Retinal pigment epithelial cell (primary cell): ENCODE measurements at regions not wholly inside any gene's neighbourhood (a gene's known extent, or its start where the extent isn't known, plus 50 kb on each side); places are given as distances from the start of the nearest gene placed in this dataset.

Source experiments
- DNase-seq: peaks from one replicate; pipeline ENCODE4 v3.0.0-alpha.2; 2010; ENCODE audit warnings: low read depth
- H3K4me3 ChIP-seq: 2 replicates; pipeline ENCODE4 v1.5.1; 2011; ENCODE audit warnings: mild to moderate bottlenecking, low read length, control low read depth, moderate library complexity
- TF ChIP-seq, protein P1 (sequence below): conservative IDR thresholded peaks from 2 replicates; pipeline ENCODE4 v1.5.1; 2011; ENCODE audit warnings: low read depth, low read length, control low read depth, inconsistent platforms

DNA sequence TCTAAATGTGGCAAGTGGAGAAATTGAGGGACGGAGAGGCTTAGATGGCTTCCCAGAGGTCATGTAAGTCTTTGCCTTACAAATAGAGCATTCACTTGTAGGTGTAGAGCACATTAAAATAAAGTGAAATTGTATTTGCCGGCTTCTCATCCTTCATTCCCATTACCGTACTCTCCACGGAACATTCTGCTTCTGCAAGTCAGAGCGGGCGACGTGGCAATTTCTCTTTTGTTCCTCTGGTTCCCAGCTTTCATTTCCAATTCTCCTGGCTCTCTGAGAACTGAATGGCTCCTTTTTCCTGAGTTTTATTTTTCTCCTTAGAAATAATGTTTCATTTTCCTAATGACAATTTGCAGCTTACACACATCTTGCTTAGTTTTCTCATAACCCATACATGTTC, 51.3 kb upstream of the PFKP start:
- TF ChIP-seq, protein P1, sequence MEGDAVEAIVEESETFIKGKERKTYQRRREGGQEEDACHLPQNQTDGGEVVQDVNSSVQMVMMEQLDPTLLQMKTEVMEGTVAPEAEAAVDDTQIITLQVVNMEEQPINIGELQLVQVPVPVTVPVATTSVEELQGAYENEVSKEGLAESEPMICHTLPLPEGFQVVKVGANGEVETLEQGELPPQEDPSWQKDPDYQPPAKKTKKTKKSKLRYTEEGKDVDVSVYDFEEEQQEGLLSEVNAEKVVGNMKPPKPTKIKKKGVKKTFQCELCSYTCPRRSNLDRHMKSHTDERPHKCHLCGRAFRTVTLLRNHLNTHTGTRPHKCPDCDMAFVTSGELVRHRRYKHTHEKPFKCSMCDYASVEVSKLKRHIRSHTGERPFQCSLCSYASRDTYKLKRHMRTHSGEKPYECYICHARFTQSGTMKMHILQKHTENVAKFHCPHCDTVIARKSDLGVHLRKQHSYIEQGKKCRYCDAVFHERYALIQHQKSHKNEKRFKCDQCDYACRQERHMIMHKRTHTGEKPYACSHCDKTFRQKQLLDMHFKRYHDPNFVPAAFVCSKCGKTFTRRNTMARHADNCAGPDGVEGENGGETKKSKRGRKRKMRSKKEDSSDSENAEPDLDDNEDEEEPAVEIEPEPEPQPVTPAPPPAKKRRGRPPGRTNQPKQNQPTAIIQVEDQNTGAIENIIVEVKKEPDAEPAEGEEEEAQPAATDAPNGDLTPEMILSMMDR = no peak
- DNase-seq = no peak
- no peak overlapping the region for H3K4me3 ChIP-seq

DNA sequence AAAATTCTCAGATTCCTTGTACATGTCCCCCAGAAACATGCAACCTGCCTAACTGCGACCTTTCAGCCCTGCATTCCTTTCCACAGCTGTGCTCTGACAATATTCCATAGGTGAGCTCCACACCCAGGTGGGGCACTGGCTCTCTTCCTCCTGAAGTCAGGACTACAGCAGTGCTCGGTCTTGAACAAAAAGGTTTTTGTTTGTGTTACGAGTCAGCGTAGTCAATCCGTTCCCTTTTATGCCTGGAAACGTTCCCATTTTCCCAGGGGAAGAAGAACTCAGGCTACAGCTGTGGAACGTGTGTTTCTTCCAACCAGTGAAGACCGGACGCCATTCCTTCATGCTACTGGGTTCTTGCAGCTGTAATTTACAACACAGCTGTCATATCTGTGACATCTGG, 52.4 kb upstream of the PFKP start:
- no peak overlapping the region for H3K4me3 ChIP-seq
- TF ChIP-seq, protein P1 = no peak
- no peak for DNase-seq

DNA sequence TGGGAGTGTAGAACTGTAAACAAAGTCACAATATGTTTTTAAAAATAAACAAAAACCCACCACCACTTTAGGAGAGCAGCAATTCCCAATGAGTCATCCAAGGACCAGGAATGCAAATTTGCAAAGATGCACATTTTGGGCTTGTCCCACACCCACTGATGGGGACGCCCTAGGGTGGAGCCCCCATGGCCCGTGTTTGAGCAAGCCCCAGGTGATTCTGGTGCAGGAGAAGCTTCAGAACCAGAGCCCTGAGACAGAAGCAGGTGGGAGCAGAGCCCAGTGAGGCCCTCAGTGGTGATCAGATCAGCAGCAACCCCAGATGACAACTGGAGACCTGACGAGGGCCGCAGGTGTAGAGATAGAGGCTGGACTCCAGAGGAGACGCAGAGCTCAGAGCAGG, 55.1 kb upstream of the PFKP start:
- H3K4me3 ChIP-seq = no peak overlapping the region
- no peak for DNase-seq
- TF ChIP-seq, protein P1 = no peak

DNA sequence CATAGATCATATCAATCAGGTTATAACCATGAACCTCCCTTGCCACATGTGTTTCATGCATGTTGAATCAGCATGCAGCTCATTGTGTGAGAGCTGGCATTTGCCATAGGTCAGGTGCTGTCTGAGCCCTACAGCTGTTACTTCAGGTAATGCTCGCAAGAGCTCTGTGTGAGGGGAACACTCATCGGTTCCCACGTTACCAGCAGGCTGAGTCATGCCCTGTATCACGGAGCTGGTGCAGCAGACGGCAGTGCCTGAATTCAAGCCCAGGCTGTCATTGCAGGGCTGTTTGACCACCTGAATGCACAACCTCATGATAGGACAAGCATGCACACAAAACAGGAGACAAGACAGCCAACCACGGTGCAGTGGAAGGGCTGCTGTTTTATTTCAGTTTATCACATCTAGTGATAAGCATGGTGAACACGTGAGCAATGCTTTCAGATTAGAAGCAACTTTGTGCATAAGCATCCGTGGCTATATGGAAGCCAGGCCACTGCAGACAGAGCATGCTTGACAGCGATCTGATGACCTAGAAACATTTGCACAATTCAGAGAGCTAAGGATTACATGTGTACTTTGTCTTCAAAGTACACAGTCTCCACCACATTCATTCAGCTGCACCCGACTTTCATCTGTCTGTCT, 56.4 kb upstream of the PFKP start:
- no peak overlapping the region for H3K4me3 ChIP-seq
- TF ChIP-seq, protein P1 = no peak
- no peak for DNase-seq

DNA sequence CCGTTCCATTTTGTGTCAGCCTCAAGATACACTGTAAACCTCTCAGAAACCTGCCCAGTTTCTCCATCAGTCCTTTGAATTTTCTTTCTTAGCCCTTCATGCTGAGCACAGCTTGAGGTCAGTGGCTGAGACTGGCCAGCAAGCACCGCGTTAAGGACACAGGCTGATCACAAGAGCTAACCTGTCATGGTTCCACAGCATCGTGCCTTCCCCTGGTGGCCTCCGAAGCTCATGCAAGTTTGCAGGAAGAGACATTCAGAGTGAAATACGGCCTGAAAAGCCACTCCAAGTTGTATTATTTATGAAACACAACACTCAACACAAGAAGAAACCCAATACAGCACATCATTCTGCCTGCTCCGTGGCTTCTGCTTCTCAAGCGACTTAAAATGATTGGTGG, 57.0 kb upstream of the PFKP start:
- no peak for DNase-seq
- H3K4me3 ChIP-seq = no peak overlapping the region
- TF ChIP-seq, protein P1 = no peak

DNA sequence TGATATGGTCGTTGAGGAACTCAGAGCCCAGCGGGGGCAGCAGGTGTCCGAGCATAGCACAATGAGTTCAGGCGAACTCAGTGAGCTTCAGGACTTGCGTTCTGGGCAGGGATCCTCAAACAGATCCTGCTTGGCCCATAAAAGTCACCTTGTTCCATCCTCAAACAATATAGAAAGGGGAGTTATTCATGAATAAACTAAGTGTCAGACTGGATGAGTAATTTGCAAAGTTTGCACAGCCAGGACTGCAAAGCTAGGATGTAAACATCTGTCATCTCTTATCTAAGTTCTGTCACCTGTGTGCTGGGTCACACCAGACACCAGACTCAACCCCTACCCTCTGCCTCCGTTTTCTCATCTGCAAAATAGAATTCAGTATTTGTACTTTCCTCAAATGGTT, 58.0 kb upstream of the PFKP start:
- no peak for DNase-seq
- TF ChIP-seq, protein P1 = no peak
- H3K4me3 ChIP-seq = no peak overlapping the region

DNA sequence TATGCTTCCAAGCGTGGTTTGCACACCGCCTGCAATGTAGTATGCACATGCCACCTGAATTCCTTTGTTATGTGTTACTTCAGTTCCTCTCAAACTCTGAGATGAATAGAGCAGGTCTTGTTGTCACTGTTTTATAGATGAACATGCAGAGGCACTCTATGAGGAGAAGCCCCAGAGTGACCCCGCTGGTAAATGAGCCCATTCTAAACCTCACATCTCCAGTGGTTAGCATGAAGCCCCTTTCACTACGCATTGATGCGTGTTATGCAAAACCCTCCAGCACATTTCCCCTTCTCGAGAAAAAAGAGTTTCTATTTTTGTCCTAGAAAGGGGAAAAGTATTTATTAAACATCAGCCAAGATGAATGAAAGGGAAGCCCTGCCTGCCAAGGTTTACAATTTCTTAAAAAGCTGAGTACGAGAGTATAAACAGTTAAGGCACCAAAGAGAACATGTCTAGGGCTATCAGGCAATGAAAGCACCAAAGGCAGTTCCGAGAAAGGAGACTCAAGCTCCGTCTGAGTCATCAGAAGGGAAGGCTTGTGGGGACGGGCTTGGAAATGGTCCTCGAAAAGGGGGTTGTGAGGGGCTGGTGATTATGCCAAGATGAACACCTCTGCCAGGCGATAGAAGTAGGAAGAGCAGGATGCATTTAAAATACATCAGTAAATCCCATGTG, 58.7 kb upstream of the PFKP start:
- H3K4me3 ChIP-seq = no peak overlapping the region
- no peak for DNase-seq
- TF ChIP-seq, protein P1 = no peak
